ENCODE measurements at regions not wholly inside any gene's neighbourhood (a gene's known extent, or its start where the extent isn't known, plus 50 kb on each side); places are given as distances from the start of the nearest gene placed in this dataset.
"Not testable (repeated sequence)": the region's sequence is repeated elsewhere in the genome, so short reads cannot be mapped to it uniquely, and the experiment has no call there.

DNA sequence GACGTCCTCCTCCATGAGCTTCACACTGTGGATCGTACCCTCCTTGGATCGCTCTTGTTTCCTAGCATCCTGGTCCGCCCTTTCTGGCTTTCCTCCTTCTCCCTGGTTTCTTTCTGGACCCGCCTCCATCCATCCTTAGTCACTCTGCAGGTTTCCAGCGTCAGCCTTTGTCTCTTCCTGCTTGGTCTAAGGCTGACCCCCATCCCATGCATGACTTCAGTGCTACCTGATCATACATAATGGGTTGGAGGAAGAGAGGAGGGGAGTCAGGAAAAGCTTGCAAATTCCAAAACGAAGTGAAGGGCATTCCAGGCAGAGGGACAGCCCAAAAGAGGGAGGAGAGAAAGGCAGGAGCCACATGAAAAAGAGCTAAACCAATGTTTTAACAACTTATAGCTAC is 156.9 kb upstream of the NBPF12 start:
- not testable (repeated sequence) for H3K27ac ChIP-seq (ENCODE audit: insufficient read depth, low read depth, low read length, poor library complexity, severe bottlenecking); H3K4me1 ChIP-seq (ENCODE audit: control insufficient read depth, insufficient read depth, low read length); H3K9me3 ChIP-seq (ENCODE audit: control insufficient read depth, low read length); H3K27me3 ChIP-seq (ENCODE audit: control insufficient read depth, insufficient read depth, low read length, poor library complexity, severe bottlenecking); H3K36me3 ChIP-seq (ENCODE audit: control insufficient read depth, insufficient read depth, low read length); H3K4me3 ChIP-seq (ENCODE audit: insufficient read depth, low read depth, low read length)
- WGBS, 2 experiments: 77 to 78% methylated on average over 7 of the region's 7 CpGs

DNA sequence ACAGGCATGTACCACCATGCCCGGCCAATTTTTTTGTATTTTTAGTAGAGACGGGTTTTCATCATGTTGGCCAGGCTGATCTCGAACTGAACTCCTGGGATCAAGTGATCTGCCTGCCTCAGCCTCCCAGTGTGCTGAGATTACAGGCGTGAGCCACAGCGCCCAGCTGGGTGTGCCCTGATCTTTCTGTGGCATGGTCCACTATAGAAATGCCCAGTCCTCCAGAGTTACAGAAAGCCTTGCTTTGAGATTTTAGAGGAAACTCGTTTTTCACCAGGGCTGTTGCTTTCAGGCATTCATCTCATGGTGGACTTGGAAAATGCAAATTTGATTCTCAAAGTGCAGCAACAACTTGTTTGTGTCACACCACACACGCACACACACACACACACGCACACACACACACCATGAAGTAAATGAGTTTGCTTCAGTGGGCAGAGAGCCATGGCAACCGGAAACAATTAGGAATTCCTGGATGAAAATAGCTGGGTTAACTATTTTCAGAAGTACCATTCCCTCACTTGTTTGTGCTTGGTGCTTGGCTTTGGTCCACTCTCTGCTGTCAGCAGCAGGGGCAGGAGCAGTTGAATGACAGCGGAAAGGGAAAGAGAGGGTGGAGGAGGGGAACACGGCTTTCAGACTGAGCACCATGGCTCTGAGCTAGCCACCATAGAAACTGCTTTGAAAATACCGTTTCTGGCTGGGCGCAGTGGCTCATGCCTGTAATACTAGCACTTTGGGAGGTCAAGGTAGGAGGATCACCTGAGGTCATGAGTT is 160.1 kb upstream of the NBPF12 start:
- WGBS, 2 experiments: 78 to 87% methylated on average over 3 to 5 of the region's 13 CpGs
- not testable (repeated sequence) for H3K27ac ChIP-seq (ENCODE audit: insufficient read depth, low read depth, low read length, poor library complexity, severe bottlenecking); H3K4me1 ChIP-seq (ENCODE audit: control insufficient read depth, insufficient read depth, low read length); H3K9me3 ChIP-seq (ENCODE audit: control insufficient read depth, low read length); H3K27me3 ChIP-seq (ENCODE audit: control insufficient read depth, insufficient read depth, low read length, poor library complexity, severe bottlenecking); H3K36me3 ChIP-seq (ENCODE audit: control insufficient read depth, insufficient read depth, low read length); H3K4me3 ChIP-seq (ENCODE audit: insufficient read depth, low read depth, low read length)

DNA sequence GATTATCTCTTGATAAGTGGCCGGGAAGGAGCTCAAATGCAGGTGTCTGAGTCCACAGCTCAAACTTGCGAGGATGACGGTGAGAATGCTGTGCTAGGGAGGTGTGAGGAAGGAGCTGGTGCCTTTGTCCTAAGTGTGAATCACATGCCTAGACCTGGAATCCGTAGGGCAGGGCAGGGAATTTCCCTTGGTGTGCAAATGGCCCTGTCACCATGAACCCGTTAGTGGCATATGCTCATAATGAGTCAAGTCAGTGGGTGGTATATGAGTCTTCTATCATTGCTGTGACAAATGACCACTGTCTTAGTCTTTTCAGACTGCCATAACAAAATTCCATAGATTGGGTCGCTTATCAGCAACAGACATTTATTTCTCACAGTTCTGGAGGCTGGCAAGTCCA is 163.1 kb upstream of the NBPF12 start:
- H3K27me3 ChIP-seq (ENCODE audit: control insufficient read depth, insufficient read depth, low read length, poor library complexity, severe bottlenecking); H3K9me3 ChIP-seq (ENCODE audit: control insufficient read depth, low read length); H3K4me3 ChIP-seq (ENCODE audit: insufficient read depth, low read depth, low read length); H3K36me3 ChIP-seq (ENCODE audit: control insufficient read depth, insufficient read depth, low read length); H3K27ac ChIP-seq (ENCODE audit: insufficient read depth, low read depth, low read length, poor library complexity, severe bottlenecking); H3K4me1 ChIP-seq (ENCODE audit: control insufficient read depth, insufficient read depth, low read length): not testable (repeated sequence)
- WGBS, 2 experiments: no CpG with 5 or more reads among the region's 6 CpGs

GRCh38 chr1:146774271-146774670 is 163.9 kb upstream of the NBPF12 start:
- WGBS, 2 experiments: 72 to 79% methylated on average over 6 of the region's 7 CpGs
- not testable (repeated sequence) for H3K36me3 ChIP-seq (ENCODE audit: control insufficient read depth, insufficient read depth, low read length); H3K9me3 ChIP-seq (ENCODE audit: control insufficient read depth, low read length); H3K4me3 ChIP-seq (ENCODE audit: insufficient read depth, low read depth, low read length); H3K27ac ChIP-seq (ENCODE audit: insufficient read depth, low read depth, low read length, poor library complexity, severe bottlenecking); H3K27me3 ChIP-seq (ENCODE audit: control insufficient read depth, insufficient read depth, low read length, poor library complexity, severe bottlenecking); H3K4me1 ChIP-seq (ENCODE audit: control insufficient read depth, insufficient read depth, low read length)

GRCh38 chr1:146771409-146771808 is 166.7 kb upstream of the NBPF12 start:
- 86 to 93% methylated on average over 16 of the region's 16 CpGs for WGBS, 2 experiments
- H3K9me3 ChIP-seq (ENCODE audit: control insufficient read depth, low read length); H3K4me1 ChIP-seq (ENCODE audit: control insufficient read depth, insufficient read depth, low read length); H3K36me3 ChIP-seq (ENCODE audit: control insufficient read depth, insufficient read depth, low read length); H3K27ac ChIP-seq (ENCODE audit: insufficient read depth, low read depth, low read length, poor library complexity, severe bottlenecking); H3K4me3 ChIP-seq (ENCODE audit: insufficient read depth, low read depth, low read length); H3K27me3 ChIP-seq (ENCODE audit: control insufficient read depth, insufficient read depth, low read length, poor library complexity, severe bottlenecking): not testable (repeated sequence)

DNA sequence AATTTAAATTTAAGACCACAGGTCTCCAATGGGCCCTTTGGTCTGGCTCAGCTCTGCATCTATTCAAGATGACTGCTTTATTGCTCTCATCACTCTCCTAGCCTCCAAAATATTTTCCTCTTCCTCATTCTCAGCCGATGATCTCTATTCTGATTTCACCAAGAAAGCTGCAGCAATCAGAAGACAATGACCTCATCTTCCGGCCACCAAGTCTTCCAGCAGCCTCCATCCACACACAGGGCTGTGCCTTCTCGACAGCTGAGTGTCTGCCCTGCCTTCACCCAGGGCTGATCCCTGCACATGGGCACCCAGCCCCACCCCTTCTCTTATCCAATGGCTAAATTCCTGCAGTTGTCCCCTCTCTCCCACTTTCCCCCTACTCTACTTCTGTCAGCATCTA is 167.1 kb upstream of the NBPF12 start:
- H3K36me3 ChIP-seq (ENCODE audit: control insufficient read depth, insufficient read depth, low read length); H3K27ac ChIP-seq (ENCODE audit: insufficient read depth, low read depth, low read length, poor library complexity, severe bottlenecking); H3K4me1 ChIP-seq (ENCODE audit: control insufficient read depth, insufficient read depth, low read length); H3K4me3 ChIP-seq (ENCODE audit: insufficient read depth, low read depth, low read length); H3K27me3 ChIP-seq (ENCODE audit: control insufficient read depth, insufficient read depth, low read length, poor library complexity, severe bottlenecking); H3K9me3 ChIP-seq (ENCODE audit: control insufficient read depth, low read length): not testable (repeated sequence)
- no CpG with 5 or more reads among the region's 3 CpGs for WGBS, 2 experiments

GRCh38 chr1:146763234-146763633 is 174.9 kb upstream of the NBPF12 start:
- no CpG with 5 or more reads among the region's 5 CpGs for WGBS, 2 experiments
- not testable (repeated sequence) for H3K9me3 ChIP-seq (ENCODE audit: control insufficient read depth, low read length); H3K27ac ChIP-seq (ENCODE audit: insufficient read depth, low read depth, low read length, poor library complexity, severe bottlenecking); H3K4me3 ChIP-seq (ENCODE audit: insufficient read depth, low read depth, low read length); H3K4me1 ChIP-seq (ENCODE audit: control insufficient read depth, insufficient read depth, low read length); H3K27me3 ChIP-seq (ENCODE audit: control insufficient read depth, insufficient read depth, low read length, poor library complexity, severe bottlenecking); H3K36me3 ChIP-seq (ENCODE audit: control insufficient read depth, insufficient read depth, low read length)

DNA sequence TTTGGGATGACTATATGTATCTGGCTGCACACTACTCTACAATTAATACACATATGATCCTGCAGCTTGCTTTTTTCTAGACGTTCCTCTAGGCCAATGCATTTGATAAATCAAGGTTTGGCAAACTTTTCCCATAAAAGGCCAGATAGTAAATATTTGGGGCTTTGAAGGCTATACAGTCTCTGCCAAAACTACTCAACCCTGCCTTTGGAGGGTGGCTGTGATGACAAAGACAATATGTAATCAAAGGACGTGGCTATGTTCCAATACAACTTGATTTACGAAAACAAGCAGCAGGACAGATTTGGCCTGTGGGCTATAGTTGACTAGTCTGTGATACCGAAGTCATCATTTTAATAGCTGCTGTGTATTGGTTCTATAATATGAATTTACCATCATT is 181.3 kb upstream of the NBPF12 start:
- not testable (repeated sequence) for H3K27ac ChIP-seq (ENCODE audit: insufficient read depth, low read depth, low read length, poor library complexity, severe bottlenecking); H3K27me3 ChIP-seq (ENCODE audit: control insufficient read depth, insufficient read depth, low read length, poor library complexity, severe bottlenecking); H3K36me3 ChIP-seq (ENCODE audit: control insufficient read depth, insufficient read depth, low read length); H3K4me1 ChIP-seq (ENCODE audit: control insufficient read depth, insufficient read depth, low read length); H3K4me3 ChIP-seq (ENCODE audit: insufficient read depth, low read depth, low read length); H3K9me3 ChIP-seq (ENCODE audit: control insufficient read depth, low read length)
- WGBS, 2 experiments: 90% methylated on average over 2 of the region's 4 CpGs; no CpG with 5 or more reads in 1 of the 2 experiments

GRCh38 chr1:146748686-146749085 is 189.4 kb upstream of the NBPF12 start:
- H3K9me3 ChIP-seq (ENCODE audit: control insufficient read depth, low read length): not testable (repeated sequence)

GRCh38 chr1:146731981-146732680 is 206.0 kb upstream of the NBPF12 start:
- H3K4me3 ChIP-seq (ENCODE audit: insufficient read depth, low read depth, low read length); H3K36me3 ChIP-seq (ENCODE audit: control insufficient read depth, insufficient read depth, low read length); H3K27ac ChIP-seq (ENCODE audit: insufficient read depth, low read depth, low read length, poor library complexity, severe bottlenecking); H3K27me3 ChIP-seq (ENCODE audit: control insufficient read depth, insufficient read depth, low read length, poor library complexity, severe bottlenecking); H3K4me1 ChIP-seq (ENCODE audit: control insufficient read depth, insufficient read depth, low read length); H3K9me3 ChIP-seq (ENCODE audit: control insufficient read depth, low read length): not testable (repeated sequence)
- WGBS, 2 experiments: 82% methylated on average over 1 of the region's 11 CpGs; no CpG with 5 or more reads in 1 of the 2 experiments

More at GRCh38 chr1:146748686-146749085, 189.4 kb upstream of the NBPF12 start:
- not testable (repeated sequence) for H3K4me1 ChIP-seq (ENCODE audit: control insufficient read depth, insufficient read depth, low read length); H3K36me3 ChIP-seq (ENCODE audit: control insufficient read depth, insufficient read depth, low read length); H3K4me3 ChIP-seq (ENCODE audit: insufficient read depth, low read depth, low read length); H3K27ac ChIP-seq (ENCODE audit: insufficient read depth, low read depth, low read length, poor library complexity, severe bottlenecking); H3K27me3 ChIP-seq (ENCODE audit: control insufficient read depth, insufficient read depth, low read length, poor library complexity, severe bottlenecking)
- no CpG with 5 or more reads among the region's 3 CpGs for WGBS, 2 experiments

Measured in ectodermal cell (in vitro differentiated cells).